Inferior parietal cortex (tissue), 1 donor: ENCODE measurements at regions not wholly inside any gene's neighbourhood (a gene's known extent, or its start where the extent isn't known, plus 50 kb on each side); places are given as distances from the start of the nearest gene placed in this dataset.
"Not testable (repeated sequence)": the region's sequence is repeated elsewhere in the genome, so short reads cannot be mapped to it uniquely, and the experiment has no call there.

Experiments used
- DNase-seq: peaks from one replicate; pipeline ENCODE4 v3.0.0-alpha.2; 2016; ENCODE audit errors: extremely low spot score

DNA sequence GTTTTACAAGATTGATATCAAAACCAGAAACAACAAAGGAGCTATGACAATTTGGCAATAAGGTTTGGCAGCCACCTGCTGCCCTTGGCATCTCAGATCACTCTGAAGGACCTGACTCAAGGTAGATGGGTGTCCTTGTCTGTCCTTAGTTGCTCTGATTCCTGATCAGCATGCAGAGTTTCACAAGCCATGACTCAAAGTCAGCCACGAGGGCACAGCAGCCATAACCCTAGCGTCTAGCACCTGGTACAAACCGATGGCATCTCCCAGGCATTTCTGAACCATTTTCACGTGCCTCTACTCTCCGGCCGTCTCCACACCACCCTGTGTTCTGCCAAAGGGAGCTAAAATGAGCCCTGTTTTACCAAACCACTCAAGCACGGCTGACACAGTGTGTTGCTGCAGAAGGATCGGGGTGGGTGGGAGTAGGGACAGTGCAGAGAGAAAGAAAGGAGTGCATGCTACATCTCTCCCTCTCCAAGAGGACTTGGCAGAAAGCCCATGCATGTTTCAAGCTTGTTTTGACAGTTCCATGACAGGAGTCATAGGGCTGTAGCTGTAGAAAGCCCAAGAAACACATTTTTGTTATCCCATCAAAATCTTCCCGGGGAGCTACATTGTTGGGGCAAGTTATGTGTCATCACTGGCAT lies 297.3 kb downstream of the ABCC12 start:
- DNase-seq: no peak

DNA sequence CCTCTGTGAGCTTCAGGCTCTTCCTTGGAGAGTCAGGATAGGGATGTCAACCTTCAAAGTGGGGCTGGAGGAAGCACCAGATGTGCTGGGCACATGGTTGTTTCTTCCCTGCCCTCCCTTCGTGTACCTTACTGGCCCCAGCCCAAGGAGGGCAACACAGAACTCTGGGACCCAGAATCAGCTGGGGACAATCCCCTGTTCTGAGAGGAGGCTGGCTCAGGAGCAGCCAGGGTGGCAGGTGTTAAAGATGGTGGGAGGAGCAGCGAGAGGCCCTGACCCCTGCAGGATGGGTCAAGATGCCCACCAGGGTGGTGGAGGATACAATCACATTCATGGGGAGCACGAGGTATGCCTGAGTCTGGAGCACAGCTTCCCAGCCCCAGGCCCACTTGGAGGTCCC lies 300.4 kb downstream of the ABCC12 start:
- no peak for DNase-seq

DNA sequence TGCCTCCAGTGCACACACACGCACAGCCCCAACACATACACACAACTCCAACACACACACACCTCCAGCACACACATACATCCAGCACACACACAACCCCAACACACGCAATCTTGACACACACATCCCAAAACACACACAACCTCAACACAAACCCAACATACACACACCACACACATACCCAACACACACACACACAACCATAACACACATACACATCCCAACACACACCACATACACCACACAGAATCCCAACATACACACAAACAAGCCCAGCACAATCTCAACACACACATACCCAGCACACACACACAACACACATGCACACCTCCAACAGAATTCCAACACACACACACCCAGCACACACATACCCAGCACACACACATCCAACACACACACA lies 301.1 kb downstream of the ABCC12 start:
- DNase-seq: no peak

DNA sequence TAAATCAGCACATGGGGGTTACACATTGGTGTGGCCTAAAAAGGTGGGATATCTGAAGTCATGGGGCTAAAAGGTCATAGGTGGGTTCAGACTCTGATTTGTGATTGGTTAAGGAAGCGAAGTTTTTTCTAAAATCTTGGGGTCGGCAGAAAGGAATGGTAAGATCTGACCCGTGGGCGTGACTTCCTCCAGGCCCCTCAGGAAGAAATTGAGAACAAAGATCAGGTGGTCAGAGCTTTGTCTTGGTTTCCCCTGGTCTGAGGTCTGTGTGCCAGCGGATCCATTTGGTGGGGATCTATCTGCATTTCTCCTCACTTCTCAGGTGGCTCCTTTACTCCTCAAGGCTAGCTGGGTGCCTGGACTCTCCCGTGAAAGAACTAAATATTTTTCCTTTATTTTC lies 302.8 kb downstream of the ABCC12 start:
- DNase-seq: no peak

DNA sequence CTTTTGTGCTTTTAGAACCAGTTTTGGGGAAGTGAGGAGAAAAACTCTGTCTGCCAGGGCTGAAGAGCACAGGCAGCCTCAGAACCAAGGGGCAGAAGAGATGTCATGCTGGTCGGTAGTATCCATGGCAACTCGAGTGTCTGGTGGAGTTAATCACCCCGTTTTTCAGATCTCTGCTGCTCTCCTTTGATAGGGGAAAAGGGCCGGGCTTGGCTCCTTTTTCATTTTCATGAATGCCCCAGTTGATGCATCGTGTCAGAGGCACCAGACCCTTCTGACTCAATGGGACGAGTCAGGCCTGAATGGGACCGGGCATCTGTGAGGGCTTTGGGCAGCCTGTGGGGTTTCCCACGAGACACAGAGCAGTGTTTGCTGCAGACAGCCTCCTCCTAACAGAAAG lies 304.6 kb downstream of the ABCC12 start:
- no peak for DNase-seq

DNA sequence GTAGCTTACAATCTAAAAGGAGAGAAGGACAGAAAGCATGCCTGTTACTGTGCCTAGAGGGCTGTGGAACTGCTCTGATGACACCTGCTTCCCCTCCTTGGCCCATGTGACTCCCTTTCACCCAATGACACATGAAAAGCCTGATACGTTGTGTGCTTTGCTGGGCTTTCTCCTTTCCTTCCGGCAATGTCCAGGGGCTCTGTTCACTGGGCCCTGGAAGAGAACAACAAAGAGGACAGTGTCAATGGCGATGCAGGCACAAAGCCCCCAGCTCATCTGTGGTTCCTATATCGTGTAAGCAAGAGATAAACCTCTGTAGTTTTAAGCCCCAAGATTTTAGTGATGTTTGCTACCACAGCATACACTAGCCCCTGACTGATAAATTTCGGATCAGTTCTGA lies 306.1 kb downstream of the ABCC12 start:
- no peak for DNase-seq

DNA sequence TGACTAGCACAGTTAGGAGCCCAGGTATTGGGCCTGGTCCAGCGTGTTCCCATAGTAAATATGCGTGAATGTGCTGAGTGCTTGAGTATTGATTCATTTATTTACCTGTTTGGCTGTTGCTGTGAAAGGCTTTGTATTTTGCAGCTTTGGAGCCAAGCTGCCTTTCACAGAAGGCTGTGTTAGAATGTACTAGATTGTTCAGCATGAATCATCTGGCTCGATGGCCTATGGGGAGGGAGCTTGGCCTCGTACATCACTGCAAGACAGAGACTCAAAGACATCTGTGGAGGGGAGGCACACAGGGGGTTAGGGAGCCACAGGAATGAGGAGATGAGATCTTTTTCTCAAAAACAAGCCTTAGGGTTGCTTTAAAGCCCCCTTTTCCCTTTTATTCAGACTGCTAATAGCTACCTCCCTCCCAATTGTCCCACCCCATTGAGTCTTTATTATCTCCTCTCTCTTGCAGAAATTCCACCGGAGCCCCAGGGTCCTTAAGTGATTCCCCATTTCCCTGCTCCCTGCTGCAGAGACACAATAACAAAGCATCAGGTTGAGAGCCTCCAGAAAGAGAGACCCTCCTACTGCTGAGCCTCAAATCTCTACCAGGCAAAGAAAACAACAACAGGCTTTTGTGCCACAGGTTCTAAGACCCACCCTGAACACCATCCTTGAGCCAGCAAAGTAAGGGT lies 307.2 kb downstream of the ABCC12 start:
- DNase-seq: peak; percentile 69

DNA sequence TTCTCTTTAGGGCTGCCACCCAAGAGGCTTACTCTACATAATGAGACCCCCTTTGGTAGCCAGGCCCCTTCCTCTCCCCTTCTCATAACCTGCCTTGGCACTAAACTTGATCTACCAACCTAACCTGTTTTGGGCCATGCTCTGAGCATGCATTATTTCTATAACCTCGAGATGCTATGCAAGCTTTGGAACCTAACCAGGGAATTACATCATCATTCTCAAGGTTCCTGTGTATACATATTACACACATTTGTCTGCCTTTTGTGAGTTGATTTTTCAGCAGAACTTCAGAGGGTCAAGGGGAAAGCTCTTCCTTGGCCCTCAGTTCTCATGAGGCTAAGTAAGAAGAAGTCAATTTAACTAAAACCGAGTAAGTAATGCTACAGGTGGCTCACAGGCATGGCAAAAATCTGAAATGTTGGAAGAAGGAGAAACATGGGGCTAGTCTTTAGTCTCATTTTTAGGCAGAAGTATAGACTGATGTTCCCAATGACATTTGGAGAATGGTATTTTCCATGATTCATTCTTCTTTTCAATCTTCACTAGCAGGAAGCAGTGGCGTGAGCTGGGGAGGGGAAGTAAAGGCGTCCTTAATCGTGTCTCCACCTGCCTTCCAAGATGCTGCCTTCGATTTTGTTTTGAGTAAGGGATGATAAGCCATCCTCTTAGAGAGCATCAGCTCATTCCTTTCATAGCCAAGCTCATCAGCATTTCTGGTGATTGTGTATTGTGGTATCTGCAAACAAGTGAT lies 308.4 kb downstream of the ABCC12 start:
- no peak for DNase-seq

DNA sequence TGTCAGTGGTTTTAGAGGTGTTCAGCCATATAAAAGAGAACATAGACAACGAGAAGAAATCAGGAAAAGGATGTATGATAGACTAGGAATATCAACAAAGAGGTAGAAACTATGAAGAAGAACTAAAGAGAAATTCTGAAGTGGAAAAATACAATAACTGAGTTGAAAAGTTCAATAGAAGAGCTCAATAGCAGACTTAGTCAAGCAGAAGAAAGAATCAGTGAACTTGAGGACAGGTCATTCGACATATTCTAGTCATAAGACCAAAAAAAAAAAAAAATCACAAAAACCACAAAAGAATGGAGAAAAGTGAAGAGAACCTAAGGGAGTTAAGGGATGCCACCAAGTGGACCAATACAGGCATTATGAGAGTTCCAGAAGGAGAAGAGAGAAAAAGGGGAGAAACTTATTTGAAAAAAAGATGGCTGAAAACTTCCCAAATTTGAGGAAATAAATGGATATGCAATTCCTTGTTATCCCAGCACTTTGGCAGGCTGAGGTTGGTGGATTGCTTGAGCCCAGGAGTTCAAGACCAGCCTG lies 321.2 kb downstream of the ABCC12 start:
- no peak for DNase-seq

DNA sequence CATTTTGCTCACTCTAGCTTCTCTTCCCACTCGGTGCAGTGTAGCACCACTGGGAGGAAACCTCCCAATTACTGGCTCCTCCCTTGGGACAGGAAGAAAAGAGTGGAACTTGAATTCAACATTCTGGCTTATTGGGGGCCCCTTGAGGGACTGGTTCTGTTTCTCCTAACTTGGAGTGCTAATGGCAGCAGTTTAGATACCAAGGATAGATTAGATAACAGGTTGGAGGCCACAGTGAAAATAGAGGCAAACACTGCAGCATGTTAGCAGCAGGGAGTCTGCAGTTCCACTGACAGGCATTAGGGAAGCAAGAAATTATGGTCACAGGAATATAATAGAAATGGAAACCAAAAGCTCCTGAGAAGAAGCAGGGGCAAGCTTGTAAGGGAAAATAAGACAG lies 322.0 kb downstream of the ABCC12 start:
- no peak for DNase-seq

DNA sequence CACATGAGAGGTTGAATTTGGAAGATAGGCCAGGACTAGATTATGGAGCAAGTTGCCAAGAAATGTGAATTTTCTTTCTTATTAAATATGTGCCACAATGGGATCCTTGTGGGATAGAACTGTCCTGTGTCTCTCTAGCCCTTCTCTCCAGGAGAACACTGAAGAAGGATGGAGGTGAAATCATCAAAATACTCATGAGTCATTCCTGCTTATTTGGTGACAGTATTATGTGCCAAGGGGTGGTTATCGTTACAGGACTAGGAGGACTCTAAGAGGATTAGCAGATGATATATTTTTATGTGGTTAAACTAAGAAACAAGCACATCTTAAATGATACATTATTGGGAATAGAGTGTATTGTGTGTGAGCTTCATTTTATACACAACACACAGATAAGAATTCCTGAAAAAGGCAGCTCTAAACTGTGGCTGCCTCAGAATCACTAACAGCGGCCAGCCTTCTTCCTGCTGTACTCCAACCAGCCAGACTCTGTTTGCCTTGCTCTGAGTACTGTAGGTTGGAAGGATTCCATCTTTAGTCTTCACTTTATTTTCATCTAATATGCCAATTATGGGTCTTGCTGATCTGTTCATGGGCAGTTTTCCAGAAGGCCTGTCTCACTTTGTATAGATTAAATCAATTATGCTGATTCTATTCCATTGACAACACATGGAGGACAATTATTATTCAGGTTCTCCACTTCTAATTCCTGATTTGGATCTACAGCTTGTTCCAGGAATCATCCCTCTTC lies 325.8 kb downstream of the ABCC12 start:
- no peak for DNase-seq

DNA sequence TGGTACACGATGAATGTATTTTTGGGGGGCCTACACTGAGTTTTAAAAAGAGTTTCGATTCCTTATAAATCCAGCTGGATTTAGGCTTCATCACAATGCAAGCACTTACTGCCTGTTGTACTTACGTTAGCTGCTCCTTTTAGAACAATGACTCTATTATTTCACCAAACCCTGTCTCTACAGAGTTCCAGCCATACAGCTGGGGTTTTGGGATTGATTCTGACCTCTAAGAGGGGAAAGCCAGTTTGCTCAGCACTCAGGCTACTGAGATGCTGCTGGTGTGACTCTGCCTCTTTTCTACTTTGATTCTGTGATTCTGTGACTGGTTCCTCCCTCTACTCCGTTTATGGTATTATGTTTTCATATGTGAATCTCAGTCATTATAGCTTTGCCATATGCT lies 329.7 kb downstream of the ABCC12 start:
- DNase-seq: no peak

DNA sequence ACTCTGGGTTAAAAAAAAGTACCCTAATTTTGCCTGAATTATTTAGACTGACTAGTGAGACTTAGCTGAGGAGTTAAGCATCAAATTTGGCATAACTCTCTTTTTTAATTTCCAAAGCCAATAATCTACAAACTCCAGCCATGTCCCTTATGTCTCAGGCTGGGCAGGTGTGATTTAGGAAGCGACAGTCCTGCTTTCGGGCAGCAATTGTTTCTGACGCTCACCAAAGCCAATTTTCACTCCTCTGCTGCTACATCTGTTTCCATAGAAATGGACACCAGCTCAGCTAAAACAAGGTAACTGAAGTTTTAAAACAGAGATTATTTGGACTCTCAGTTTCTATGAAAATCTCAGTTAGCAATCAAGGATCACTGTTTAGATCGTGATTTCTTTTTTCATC lies 338.7 kb downstream of the ABCC12 start:
- DNase-seq: no peak

DNA sequence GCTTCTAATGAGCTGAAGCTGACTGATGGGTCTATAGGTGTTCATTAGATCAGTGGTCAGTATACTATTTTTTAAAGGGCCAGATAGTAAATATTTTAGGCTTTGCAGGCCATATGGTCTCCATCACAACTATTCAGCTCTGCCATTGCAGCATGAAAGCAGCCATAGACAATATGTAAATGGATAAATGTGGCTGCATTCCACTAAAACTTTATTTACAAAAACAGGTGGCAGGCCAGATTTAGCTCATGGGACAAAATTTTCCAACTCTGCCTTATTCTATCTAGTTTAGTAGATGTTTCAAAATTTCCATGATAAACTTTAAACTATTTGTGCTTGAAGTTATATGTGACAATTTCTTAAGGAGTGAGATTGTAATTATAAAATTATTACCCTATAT lies 339.3 kb downstream of the ABCC12 start:
- no peak for DNase-seq

DNA sequence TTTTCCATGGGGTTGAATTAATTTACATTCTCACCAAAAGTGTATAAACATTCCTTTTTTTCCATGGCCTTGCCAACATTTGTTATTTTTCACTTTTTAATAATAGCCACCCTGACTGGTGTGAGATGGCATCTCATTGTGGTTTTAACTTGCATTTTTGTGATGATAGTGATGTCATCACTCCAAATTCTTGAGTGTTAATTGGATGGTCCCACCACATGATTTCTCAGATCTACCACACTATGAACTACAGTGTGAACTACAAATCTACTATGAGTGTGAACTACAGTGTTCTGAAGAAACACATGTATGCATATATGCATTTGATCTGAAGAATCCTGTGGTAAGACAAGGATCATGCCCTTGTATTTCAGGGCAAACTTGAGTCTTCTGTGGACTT lies 340.1 kb downstream of the ABCC12 start:
- DNase-seq: no peak

DNA sequence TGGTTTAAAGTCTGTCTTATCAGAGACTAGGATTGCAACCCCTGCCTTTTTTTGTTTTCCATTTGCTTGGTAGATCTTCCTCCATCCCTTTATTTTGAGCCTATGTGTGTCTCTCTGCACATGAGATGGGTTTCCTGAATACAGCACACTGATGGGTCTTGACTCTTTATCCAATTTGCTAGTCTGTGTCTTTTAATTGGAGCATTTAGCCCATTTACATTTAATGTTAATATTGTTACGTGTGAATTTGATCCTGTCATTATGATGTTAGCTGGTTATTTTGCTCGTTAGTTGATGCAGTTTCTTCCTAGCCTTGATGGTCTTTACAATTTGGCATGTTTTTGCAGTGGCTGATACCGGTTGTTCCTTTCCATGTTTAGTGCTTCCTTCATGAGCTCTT lies 344.0 kb downstream of the ABCC12 start:
- DNase-seq: not testable (repeated sequence)

DNA sequence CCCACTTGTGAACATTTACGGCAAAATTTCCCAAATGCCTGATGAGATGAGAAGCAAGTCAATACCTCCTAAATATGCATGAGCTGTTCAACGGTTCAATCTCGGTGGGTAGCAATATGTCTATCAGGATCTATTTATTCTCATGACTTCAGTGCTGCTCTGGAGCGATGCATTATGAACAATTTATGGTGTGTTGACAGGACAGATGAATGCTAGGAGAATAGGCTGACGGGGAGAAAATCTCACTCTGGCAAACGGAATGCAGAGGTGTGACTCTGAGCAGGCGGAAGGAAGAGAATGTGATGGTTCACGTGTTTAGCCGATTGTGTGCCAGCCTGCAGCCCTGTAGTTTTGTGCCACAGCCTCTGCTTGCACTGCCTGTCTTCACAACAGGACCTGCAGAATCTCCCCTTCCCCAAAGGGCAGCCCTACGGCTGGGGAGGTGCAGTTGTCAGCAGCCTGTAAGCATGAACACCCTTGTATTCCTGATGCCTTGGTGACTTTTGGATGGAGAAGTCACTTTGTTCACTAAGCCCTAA lies 345.2 kb downstream of the PHKB start:
- DNase-seq: no peak

DNA sequence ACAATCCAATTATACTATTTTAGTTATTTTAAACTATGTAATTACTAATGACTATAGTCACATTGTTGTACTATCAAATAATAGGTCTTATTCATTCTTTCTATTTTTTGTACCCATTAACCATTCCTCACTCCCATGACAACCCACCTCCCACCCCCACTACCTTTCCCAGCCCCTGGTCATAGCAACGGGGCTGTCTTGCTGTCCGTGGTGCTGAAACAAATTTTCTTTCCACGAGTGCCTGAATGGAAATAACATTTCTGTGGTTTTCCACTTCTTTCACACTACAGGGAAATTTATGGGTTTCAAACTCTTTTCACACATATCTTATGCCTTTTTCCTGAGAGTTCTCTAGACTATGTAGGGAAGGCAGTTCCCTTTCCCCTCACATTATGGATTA lies 326.6 kb downstream of the PHKB start:
- no peak for DNase-seq

DNA sequence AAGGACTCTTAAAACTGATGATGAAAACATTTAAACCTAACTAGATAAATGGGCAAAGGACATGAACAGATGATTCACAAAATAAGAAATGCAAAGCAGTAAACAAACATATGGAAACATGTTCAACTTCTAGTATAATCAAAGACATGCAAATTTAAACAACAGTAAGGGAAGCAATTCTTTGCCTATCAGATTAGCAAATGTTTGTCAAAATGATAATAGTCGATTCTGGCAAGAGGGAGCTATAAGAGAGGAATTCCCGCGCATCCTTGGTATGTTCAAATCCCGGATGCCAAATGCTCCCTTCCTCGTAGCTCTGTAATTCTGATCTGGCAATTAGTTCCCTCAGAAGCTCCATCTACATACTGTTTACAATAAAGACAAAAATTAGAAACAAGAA lies 320.5 kb downstream of the PHKB start:
- DNase-seq: no peak

DNA sequence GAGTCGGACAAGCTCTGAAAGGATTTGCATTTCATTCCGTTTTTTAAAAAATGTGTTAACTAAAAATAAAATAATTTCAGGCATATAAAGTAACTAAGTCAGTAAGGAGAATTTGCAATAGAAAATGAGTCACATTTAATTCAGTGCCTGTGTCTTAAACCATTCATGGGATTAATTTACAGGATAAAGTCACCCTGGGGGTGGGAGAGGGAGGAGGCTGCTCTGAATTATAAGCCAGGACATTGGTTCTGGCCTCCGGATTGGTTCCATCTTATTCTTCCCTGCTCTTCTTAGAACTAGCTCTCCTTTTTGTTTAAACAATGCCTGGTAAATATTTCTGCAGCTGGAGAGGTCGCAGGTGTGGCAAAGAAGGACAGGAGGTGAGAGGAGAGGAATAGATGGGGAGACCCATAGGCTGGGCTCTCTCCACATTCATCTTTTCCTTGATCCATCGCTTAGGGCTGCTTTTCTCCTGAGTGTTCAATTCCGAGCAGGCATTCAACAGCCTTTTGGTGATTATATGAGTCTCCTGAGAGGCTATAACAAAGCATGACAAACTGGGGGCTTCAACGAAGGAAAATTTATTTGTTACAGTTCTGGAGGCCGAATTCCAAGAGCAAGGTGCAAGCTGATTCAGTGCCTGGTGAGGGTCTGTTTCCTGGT lies 319.2 kb downstream of the PHKB start:
- DNase-seq: no peak
